Fibroblast of pulmonary artery (primary cell): ENCODE measurements at regions not wholly inside any gene's neighbourhood (a gene's known extent, or its start where the extent isn't known, plus 50 kb on each side); places are given as distances from the start of the nearest gene placed in this dataset.
A peak's percentile ranks its signal among the peaks of the same experiment; 100 is the strongest.
"Not testable (repeated sequence)": the region's sequence is repeated elsewhere in the genome, so short reads cannot be mapped to it uniquely, and the experiment has no call there.

Source experiments
- DNase-seq: peaks from one replicate; pipeline ENCODE4 v3.0.0-alpha.2; 2010; ENCODE audit warnings: low read depth
- H3K4me3 ChIP-seq: replicated peaks from 2 replicates; pipeline ENCODE4 v1.5.1; 2011; ENCODE audit warnings: low read depth, mild to moderate bottlenecking, control low read depth, low read length, moderate library complexity
- TF ChIP-seq, protein P1 (sequence below): IDR thresholded peaks from 2 replicates; pipeline ENCODE4 v1.5.1; 2011; ENCODE audit warnings: mild to moderate bottlenecking, control low read depth, low read length, inconsistent platforms; ENCODE audit errors: missing control alignments

DNA sequence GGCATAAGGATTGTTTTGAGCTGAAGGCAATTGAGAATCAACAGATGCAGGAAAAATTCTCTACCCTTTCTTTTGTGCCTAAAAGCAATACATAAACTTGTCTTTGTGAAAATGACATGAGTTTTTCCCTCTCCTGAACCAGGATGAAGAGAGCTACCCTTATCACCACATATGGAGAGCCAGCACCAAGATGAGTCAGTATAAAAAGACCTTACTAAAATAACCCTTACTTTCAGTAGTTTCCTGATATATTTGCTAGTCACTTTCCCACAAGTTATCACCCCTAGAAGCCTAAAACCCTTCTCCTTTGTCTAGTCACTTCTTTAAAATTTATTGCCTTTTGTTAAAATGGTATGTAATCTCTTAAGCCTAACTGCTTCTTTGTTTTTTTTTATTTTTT is 61.9 kb upstream of the ANKRD10 start:
- TF ChIP-seq, protein P1, sequence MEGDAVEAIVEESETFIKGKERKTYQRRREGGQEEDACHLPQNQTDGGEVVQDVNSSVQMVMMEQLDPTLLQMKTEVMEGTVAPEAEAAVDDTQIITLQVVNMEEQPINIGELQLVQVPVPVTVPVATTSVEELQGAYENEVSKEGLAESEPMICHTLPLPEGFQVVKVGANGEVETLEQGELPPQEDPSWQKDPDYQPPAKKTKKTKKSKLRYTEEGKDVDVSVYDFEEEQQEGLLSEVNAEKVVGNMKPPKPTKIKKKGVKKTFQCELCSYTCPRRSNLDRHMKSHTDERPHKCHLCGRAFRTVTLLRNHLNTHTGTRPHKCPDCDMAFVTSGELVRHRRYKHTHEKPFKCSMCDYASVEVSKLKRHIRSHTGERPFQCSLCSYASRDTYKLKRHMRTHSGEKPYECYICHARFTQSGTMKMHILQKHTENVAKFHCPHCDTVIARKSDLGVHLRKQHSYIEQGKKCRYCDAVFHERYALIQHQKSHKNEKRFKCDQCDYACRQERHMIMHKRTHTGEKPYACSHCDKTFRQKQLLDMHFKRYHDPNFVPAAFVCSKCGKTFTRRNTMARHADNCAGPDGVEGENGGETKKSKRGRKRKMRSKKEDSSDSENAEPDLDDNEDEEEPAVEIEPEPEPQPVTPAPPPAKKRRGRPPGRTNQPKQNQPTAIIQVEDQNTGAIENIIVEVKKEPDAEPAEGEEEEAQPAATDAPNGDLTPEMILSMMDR, result no peak

DNA sequence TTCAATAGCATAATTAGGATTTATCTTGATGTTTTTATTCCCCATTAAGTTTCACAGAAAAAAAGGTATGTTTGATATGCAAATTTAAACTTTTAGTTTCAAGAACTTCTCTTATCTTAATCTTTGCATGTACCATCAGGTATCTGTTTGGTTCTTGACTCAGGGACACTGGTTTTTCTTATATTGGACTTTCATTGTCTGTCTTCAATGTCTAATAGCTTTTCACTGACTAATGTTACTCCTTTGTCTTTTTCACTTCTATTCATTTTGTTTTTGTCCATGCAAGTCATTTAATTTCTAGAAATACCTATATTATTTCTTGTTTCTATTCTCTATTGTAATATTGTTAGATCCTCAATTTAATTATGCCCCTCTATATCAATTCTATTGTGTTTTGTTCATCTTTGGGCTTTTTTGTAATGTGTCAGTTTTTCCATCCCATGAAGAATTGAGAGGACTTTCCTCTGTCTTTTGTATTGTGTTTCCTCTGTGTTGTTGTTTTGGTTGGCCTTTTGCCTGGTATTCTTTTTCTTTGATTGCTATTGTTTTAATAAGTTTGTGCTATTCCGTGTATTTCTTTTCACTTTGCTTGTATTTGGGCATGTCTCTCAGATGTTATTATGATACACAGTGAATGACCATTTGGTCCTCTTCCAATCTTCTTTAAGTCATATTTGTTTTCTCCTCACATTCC is 58.3 kb upstream of the ANKRD10 start:
- DNase-seq, result peak; percentile 33
- H3K4me3 ChIP-seq, result no peak overlapping the region
- TF ChIP-seq, protein P1, result no peak

More for the DNA sequence above, 61.9 kb upstream of the ANKRD10 start:
- H3K4me3 ChIP-seq, result no peak overlapping the region
- no peak for DNase-seq

DNA sequence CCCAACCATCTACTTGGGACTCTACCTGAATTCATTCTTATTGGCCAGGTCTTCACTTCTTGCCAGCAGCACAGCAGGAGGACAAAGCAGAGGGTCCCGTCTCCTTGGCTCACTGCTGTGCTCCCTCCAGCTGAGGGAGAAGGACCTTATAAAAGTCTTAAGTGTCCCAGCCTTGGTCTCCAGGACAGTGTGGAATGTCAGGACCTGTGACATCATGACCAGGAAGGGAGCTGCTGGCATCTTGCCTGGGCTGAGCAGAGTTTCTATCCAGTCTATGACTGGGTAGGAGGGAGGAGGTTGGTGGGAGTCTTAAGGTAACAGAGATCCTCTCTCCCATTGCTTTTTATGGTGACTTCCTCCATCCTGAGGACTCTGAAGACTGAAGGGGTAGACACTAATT is 56.6 kb upstream of the ANKRD10 start:
- no peak for DNase-seq
- no peak overlapping the region for H3K4me3 ChIP-seq
- TF ChIP-seq, protein P1, result no peak

DNA sequence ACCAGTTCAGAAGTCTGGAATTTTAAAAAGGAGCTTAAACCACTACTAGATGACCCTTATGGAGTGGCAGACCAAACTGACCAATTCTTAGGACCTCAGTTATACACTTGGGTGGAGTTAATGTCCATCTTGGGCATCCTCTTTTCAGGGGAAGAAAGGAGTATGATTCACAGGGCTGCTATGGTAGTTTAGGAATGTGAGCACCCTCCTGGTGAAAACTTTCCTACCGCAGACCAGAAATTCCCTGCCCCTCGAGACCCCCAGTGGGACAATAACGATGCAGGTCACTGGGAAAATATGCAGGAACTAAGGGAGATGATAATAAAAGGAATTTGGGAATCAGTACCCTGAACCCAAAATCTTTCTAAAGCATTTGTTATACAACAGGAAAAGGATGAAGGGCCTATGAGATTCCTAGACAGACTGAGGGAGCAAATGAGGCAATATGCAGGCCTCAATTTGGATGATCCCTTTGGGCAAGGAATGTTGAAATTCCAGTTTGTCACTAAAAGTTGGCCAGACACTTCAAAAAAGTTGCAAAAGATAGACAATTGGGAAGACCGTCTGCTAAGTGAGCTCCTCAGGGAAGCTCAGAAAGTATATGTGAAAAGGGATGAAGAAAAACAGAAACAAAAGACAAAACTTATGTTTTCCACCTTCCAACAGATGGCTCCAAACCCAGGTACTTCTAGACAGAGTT is 52.4 kb upstream of the ANKRD10 start:
- not testable (repeated sequence) for H3K4me3 ChIP-seq, DNase-seq

DNA sequence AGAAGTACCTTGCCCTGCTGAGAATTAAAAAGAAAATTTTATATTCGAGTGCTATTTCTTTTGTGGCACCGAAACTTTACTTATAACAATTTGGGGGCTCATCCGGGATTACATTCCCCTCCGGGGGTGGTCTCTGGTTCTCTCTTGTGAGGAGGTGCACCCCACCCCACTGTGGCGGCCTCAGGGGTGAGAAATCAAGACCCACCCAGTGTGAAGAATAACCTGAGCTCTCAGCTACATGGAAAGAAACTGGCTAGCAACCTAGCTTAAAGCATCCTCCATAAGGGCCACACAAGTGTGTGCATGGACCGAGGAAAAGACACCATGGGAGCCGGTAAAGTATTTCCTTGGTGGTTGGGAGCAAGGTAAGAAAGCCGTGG is 50.9 kb upstream of the ANKRD10 start:
- no peak for DNase-seq
- no peak overlapping the region for H3K4me3 ChIP-seq
- TF ChIP-seq, protein P1, result no peak

DNA sequence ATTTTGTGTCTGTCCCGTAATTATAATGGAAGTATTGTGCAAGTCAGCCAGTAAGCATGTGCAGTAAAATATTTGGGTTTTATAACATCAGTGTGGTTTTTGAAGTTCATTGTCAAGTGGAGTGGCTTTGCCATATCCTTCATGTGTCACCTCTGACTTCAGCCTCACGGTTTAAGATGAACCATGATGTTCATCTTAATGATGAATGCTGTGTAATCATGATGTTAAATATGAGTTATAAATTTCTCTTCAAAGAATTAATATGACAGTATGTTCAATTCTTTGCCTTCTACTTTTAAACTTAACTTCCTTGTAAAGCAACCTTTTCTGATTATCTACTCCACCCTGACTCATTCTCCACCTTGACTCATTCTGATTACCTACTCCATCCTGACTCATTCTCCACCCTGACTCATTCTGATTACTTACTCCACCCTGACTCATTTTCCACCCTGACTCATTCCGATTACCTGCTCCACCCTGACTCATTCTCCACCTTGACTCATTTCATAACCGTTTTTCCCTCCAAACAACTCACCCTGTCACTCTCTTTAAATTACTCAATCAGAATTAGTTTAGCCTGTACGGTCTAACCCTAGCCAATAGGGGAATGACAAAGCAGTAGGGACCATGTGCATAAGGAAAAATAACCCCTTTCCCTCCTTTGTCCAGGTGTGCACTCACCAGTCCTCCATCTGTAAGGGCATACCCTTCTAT is 50.3 kb upstream of the ANKRD10 start:
- peak; percentile 59 for DNase-seq
- TF ChIP-seq, protein P1, result no peak
- no peak overlapping the region for H3K4me3 ChIP-seq
